ENCODE measurements at regions not wholly inside any gene's neighbourhood (a gene's known extent, or its start where the extent isn't known, plus 50 kb on each side); places are given as distances from the start of the nearest gene placed in this dataset.

DNA sequence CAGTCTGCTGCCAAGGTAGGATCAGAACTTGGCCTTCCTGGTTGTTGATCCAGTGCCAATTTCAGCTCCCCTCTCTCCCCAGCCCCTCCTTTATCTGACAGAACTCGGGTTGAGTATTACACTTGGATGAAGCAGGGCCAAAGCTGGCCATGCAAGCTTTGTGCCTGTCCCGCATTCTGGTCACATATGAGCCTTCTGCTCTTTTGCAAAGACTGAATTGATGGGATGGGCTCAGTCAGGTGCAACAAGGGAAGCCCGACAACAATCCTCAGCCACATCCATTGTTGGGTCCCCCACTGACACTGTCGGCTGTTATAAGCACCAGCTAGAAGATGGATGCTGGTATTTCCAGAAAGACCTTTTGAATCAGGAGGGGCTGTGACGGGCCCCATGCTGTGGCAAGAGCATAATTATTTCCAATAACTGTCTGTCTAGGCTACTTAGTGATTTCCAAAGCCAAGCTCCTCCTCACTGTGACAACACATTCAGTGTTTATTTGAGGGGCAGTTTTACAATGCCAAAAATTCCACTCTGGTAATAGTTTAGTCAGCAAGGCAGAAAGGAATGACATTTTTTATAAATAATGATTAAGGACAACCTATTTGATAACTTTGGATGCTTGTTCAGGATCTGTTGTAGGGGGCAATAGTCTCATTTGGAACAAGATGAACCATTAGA is 146.8 kb upstream of the FRMD4B start (continued):
- TF ChIP-seq E4F1 (IDR thresholded peaks at IDR 0.05; ENCODE audit: borderline replicate concordance, partially characterized antibody) = no peak
- no peak for TF ChIP-seq SUZ12 (IDR thresholded peaks at IDR 0.05; ENCODE audit: unreplicated experiment)

DNA sequence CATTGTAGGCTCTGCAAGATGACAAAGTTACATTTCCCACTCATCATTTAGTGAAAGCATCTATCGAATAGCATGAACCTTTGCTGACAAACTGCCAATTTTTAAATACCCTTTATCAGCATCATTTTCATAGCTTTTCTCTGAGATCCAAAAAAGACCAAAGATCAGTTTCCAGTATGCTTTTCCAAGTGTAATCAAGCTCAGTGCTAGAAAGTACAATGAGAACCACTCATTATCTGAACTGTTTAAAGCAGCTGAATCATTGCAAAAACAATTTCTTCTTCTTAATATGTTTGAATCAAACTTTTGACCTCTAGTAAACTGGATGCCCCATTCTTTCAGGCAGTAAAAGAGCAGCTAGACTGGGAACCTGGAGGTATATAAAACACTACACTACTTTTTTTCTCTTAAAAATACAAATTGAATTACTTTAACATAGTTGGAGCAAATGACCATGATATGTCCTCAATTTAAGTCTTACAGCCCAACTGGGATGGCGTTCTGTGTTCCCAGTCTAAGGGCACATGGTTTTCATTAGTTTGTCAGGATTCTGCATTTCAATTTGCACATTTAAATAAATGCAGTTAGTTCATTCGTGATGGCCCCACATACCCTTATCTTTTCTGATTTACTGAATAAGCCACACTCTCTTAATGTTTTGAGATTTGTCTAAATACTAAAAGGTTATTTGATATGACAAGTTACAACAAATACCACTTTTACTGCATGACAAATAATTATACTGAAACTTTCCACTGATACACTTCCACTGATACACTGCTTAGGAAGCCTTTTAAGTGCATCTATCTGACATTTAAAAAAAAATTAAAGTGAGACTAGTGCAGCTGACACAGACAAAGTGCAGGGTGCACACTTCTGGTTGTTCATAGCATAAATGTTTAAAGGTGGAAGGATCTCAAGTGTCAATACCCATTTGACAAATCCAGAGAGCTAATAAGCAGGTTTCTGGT is 146.0 kb upstream of the FRMD4B start:
- TF ChIP-seq ZNF384 (IDR thresholded peaks at IDR 0.05; ENCODE audit: borderline replicate concordance, low read depth, low read length) = no peak
- Histone ChIP-seq H3K36me3 (ENCODE audit: control insufficient read depth in 2 of 2, insufficient read depth in 2 of 2, low read length in 1 of 2) (no peaks in the 10 kb centered on the region), H3K4me2 (ENCODE audit: control insufficient read depth, insufficient read depth) (no peak overlapping the region), H3K4me3 (no peak overlapping the region), H3K27ac (ENCODE audit: control insufficient read depth, insufficient read depth) (no peak overlapping the region), H4K20me1 (ENCODE audit: control insufficient read depth, insufficient read depth) (no peaks in the 10 kb centered on the region), H3K4me1 (ENCODE audit: control insufficient read depth, insufficient read depth, low read length) (no peaks in the 10 kb centered on the region), H3K27me3 (replicated peaks in 1 of 2; ENCODE audit: control insufficient read depth in 2 of 2, insufficient read depth in 2 of 2, low read length in 1 of 2) (no peaks in the 10 kb centered on the region; a peak in 1 of 4 replicates), H3K79me2 (ENCODE audit: control insufficient read depth, insufficient read depth, low read length) (no peaks in the 10 kb centered on the region), H3K9me3 (replicated peaks; ENCODE audit: control insufficient read depth, insufficient read depth, low read length) (no peaks in the 10 kb centered on the region), H2AFZ (ENCODE audit: control insufficient read depth, low read depth, low read length) (no peak overlapping the region), H3K9ac (ENCODE audit: control insufficient read depth, insufficient read depth, low read length) (no peak overlapping the region)
- no TSS peak for BruUV-seq (replicated peaks)
- intact Hi-C loops (cut with micrococcal nuclease; ENCODE audit: unreplicated experiment) = no loop called here
- POLR2A ChIA-PET = no interaction called here
- RAD21 ChIA-PET (ENCODE audit: unreplicated experiment) = no interaction called here
- 0% methylated on average over 3 of the region's 3 CpGs for WGBS (ENCODE audit: insufficient coverage, insufficient replicate concordance, low lambda C conversion rate, missing lambda C conversion rate)
- SMC1A ChIA-PET (ENCODE audit: uncharacterized antibody, unreplicated experiment) = no interaction called here
- in situ Hi-C loops (cut with MboI) = no loop called here
- DNase-seq (ENCODE audit: low read depth, low spot score) (no peak), FAIRE-seq (no peak), ATAC-seq (no peak)
- CTCF ChIA-PET = interaction anchor here (0.7 kb wide), 1 partner anchor 496 kb away, joined by 3 read pairs; no protein-coding TSS in a partner anchor
